Astrocyte (in vitro differentiated cells and primary cell): ENCODE measurements at regions not wholly inside any gene's neighbourhood (a gene's known extent, or its start where the extent isn't known, plus 50 kb on each side); places are given as distances from the start of the nearest gene placed in this dataset.
"Not testable (repeated sequence)": the region's sequence is repeated elsewhere in the genome, so short reads cannot be mapped to it uniquely, and the experiment has no call there.

Experiments
- DNase-seq: peaks from one replicate; pipeline ENCODE4 v3.0.0-alpha.2; 2010; ENCODE audit warnings: low read depth
- FAIRE-seq: peaks from 2 replicates; lab custom pipeline; 2011; peaks lifted over from hg19 to GRCh38; lab: Jason Lieb, UNC
- H2AFZ ChIP-seq: 2 replicates; pipeline ENCODE4 v1.6.0; 2012; ENCODE audit warnings: low read depth, low read length, inconsistent platforms
- H3K27ac ChIP-seq: 2 replicates; pipeline ENCODE4 v1.5.1; 2011; ENCODE audit warnings: low read depth, low read length, inconsistent platforms
- H3K27me3 ChIP-seq: 2 replicates; pipeline ENCODE4 v1.6.0; 2011; ENCODE audit warnings: low read length, inconsistent platforms; ENCODE audit not compliant: insufficient read depth
- H3K36me3 ChIP-seq: 2 replicates; pipeline ENCODE4 v1.5.1; 2011; ENCODE audit warnings: low read length, inconsistent platforms; ENCODE audit not compliant: insufficient read depth
- H3K4me1 ChIP-seq: 2 replicates; pipeline ENCODE4 v1.5.1; 2011; ENCODE audit warnings: low read length, inconsistent platforms; ENCODE audit not compliant: insufficient read depth
- H3K4me2 ChIP-seq: 2 replicates; pipeline ENCODE4 v1.6.0; 2012; ENCODE audit warnings: low read length, inconsistent platforms
- H3K4me3 ChIP-seq: 2 replicates; pipeline ENCODE4 v1.5.1; 2011; ENCODE audit warnings: low read depth, mild to moderate bottlenecking, low read length, inconsistent platforms; ENCODE audit not compliant: insufficient read depth
- H3K79me2 ChIP-seq: 2 replicates; pipeline ENCODE4 v1.6.0; 2012; ENCODE audit warnings: mild to moderate bottlenecking, low read length, inconsistent platforms; ENCODE audit not compliant: insufficient read depth
- H3K9ac ChIP-seq: 2 replicates; pipeline ENCODE4 v1.6.0; 2012; ENCODE audit warnings: mild to moderate bottlenecking, low read length, inconsistent platforms
- H3K9me3 ChIP-seq: 2 replicates; pipeline ENCODE4 v1.5.1; 2012; ENCODE audit warnings: low read depth, mild to moderate bottlenecking, low read length, inconsistent platforms; ENCODE audit not compliant: insufficient read depth
- H4K20me1 ChIP-seq: 2 replicates; pipeline ENCODE4 v1.6.0; 2012; ENCODE audit warnings: low read length, inconsistent platforms; ENCODE audit not compliant: insufficient read depth
- H3K27ac Mint-ChIP-seq: one replicate; pipeline ENCODE4 v1.8.0; 2021; ENCODE audit warnings: mild to moderate bottlenecking, mixed read lengths; ENCODE audit not compliant: unreplicated experiment
- H3K27me3 Mint-ChIP-seq: one replicate; pipeline ENCODE4 v1.8.0; 2021; ENCODE audit warnings: low read depth, mixed read lengths; ENCODE audit not compliant: unreplicated experiment
- H3K36me3 Mint-ChIP-seq: one replicate; pipeline ENCODE4 v1.8.0; 2021; ENCODE audit warnings: low read depth, mixed read lengths; ENCODE audit not compliant: unreplicated experiment
- H3K4me1 Mint-ChIP-seq: one replicate; pipeline ENCODE4 v1.8.0; 2021; ENCODE audit warnings: low read depth, mixed read lengths; ENCODE audit not compliant: unreplicated experiment
- H3K4me3 Mint-ChIP-seq: one replicate; pipeline ENCODE4 v1.8.0; 2021; ENCODE audit warnings: mild to moderate bottlenecking, moderate library complexity, mixed read lengths; ENCODE audit not compliant: unreplicated experiment
- H3K9me3 Mint-ChIP-seq: one replicate; pipeline ENCODE4 v1.8.0; 2021; ENCODE audit warnings: mild to moderate bottlenecking, mixed read lengths; ENCODE audit not compliant: unreplicated experiment
- CTCF ChIP-seq: IDR thresholded peaks from 2 replicates; pipeline ENCODE4 v1.5.1; 2011; ENCODE audit warnings: low read depth, mild to moderate bottlenecking, inconsistent platforms, low read length, moderate library complexity; ENCODE audit not compliant: insufficient read depth
- EZH2 ChIP-seq: IDR thresholded peaks from 2 replicates; pipeline ENCODE4 v1.6.1; 2012; ENCODE audit warnings: mild to moderate bottlenecking, low read length, inconsistent platforms; ENCODE audit not compliant: insufficient read depth

- H3K36me3 ChIP-seq: no peaks in the 10 kb centered on the region
- DNase-seq (no peak), FAIRE-seq (no peak)
- H3K9me3 ChIP-seq: no peaks in the 10 kb centered on the region
- H3K4me1 Mint-ChIP-seq: peaks cover under 1% of the 10 kb centered on the region
- H3K9ac ChIP-seq: no peak overlapping the region
- H3K9me3 Mint-ChIP-seq: no peaks in the 10 kb centered on the region
- TF ChIP-seq CTCF (no peak), EZH2 (no peak)
- no peak overlapping the region for H3K27ac Mint-ChIP-seq
- no peak overlapping the region for H3K4me2 ChIP-seq
- H3K79me2 ChIP-seq: no peaks in the 10 kb centered on the region
- H3K36me3 Mint-ChIP-seq: no peaks in the 10 kb centered on the region
- no peak overlapping the region for H3K27ac ChIP-seq
- no peaks in the 10 kb centered on the region for H3K27me3 ChIP-seq
- no peaks in the 10 kb centered on the region for H4K20me1 ChIP-seq
- no peaks in the 10 kb centered on the region for H3K4me1 ChIP-seq
- no peak overlapping the region for H2AFZ ChIP-seq
- peaks cover 5% of the 10 kb centered on the region for H3K27me3 Mint-ChIP-seq
- H3K4me3 ChIP-seq: no peak overlapping the region
- no peak overlapping the region for H3K4me3 Mint-ChIP-seq
Measured at GRCh38 chr2:2896643-2897042, 481.0 kb downstream of the EIPR1 start.

- Histone ChIP-seq H3K4me2 (no peak overlapping the region), H3K9ac (no peak overlapping the region), H3K79me2 (no peaks in the 10 kb centered on the region), H2AFZ (no peak overlapping the region), H3K9me3 (no peaks in the 10 kb centered on the region), H3K27ac (no peak overlapping the region), H3K4me3 (no peak overlapping the region), H3K27me3 (no peaks in the 10 kb centered on the region), H4K20me1 (no peaks in the 10 kb centered on the region), H3K36me3 (no peaks in the 10 kb centered on the region), H3K4me1 (no peaks in the 10 kb centered on the region)
- Mint-ChIP-seq H3K9me3 (no peaks in the 10 kb centered on the region), H3K4me3 (no peak overlapping the region), H3K4me1 (no peaks in the 10 kb centered on the region), H3K27me3 (peaks cover 6% of the 10 kb centered on the region), H3K36me3 (no peaks in the 10 kb centered on the region), H3K27ac (no peak overlapping the region)
- TF ChIP-seq EZH2: no peak
- no peak for TF ChIP-seq CTCF
- no peak for FAIRE-seq
- DNase-seq: no peak
Measured at GRCh38 chr2:2896011-2896410, 481.6 kb downstream of the EIPR1 start.

GRCh38 chr2:2894011-2894410, 483.6 kb downstream of the EIPR1 start:
- H3K27ac Mint-ChIP-seq, H3K9ac ChIP-seq, H3K4me1 ChIP-seq, H4K20me1 ChIP-seq, H3K4me3 Mint-ChIP-seq, H3K27me3 ChIP-seq, H2AFZ ChIP-seq, H3K4me2 ChIP-seq, H3K79me2 ChIP-seq, H3K36me3 Mint-ChIP-seq, H3K4me3 ChIP-seq, DNase-seq, H3K9me3 ChIP-seq, FAIRE-seq, H3K27ac ChIP-seq, H3K36me3 ChIP-seq, H3K4me1 Mint-ChIP-seq, H3K9me3 Mint-ChIP-seq: not testable (repeated sequence)
- H3K27me3 Mint-ChIP-seq: peaks cover 18% of the 10 kb centered on the region
